Neural crest cell (in vitro differentiated cells): ENCODE measurements at regions not wholly inside any gene's neighbourhood (a gene's known extent, or its start where the extent isn't known, plus 50 kb on each side); places are given as distances from the start of the nearest gene placed in this dataset.

ENCODE experiments used
- DNase-seq: peaks from one replicate; pipeline ENCODE4 v3.0.0; 2021; ENCODE audit warnings: low read depth, mixed read lengths, low spot score
- H3K27ac Mint-ChIP-seq: one replicate; pipeline ENCODE4 v1.8.0; 2021; ENCODE audit warnings: mild to moderate bottlenecking, mixed read lengths; ENCODE audit not compliant: unreplicated experiment
- H3K27me3 Mint-ChIP-seq: 2 replicates; pipeline ENCODE4 v1.8.0; 2021; ENCODE audit warnings: low read depth, mild to moderate bottlenecking, mixed read lengths
- H3K36me3 Mint-ChIP-seq: 2 replicates; pipeline ENCODE4 v1.8.0; 2021; ENCODE audit warnings: low read depth, mild to moderate bottlenecking, mixed read lengths
- H3K4me1 Mint-ChIP-seq: 2 replicates; pipeline ENCODE4 v1.8.0; 2021; ENCODE audit warnings: mixed read lengths
- H3K4me3 Mint-ChIP-seq: one replicate; pipeline ENCODE4 v1.8.0; 2021; ENCODE audit warnings: mild to moderate bottlenecking, mixed read lengths
- H3K9me3 Mint-ChIP-seq: 2 replicates; pipeline ENCODE4 v1.8.0; 2021; ENCODE audit warnings: mixed read lengths
- TF ChIP-seq, protein P1 (sequence below): fragments of 200-600 bp; sonication (generic); conservative IDR thresholded peaks from 2 replicates; pipeline ENCODE4 v1.5.0; 2021; ENCODE audit warnings: antibody characterized with exemption, mild to moderate bottlenecking

DNA sequence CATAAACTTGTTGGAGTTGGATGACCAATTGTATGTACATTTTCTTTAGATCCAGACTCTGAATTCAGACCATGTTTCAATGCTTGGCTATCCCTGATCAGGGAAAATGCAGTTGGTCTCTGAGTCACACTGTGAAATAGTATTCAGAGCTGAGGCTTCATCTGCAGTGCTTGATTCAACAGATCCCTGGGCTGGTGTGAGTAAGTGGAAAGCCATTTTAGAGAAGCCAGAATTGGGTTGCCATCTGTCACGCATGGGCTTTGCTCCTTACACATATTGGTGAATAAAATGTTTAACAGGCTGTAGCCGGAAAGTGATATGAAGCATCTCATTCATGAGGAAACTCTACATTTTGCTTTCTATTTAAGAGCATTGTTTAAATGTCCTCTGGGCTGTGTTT lies 50.0 kb upstream of the ACYP2 start:
- no peaks in the 10 kb centered on the region for H3K27me3 Mint-ChIP-seq
- no peaks in the 10 kb centered on the region for H3K4me1 Mint-ChIP-seq
- H3K27ac Mint-ChIP-seq: no peak overlapping the region
- no peak for DNase-seq
- no peaks in the 10 kb centered on the region for H3K36me3 Mint-ChIP-seq
- H3K4me3 Mint-ChIP-seq: no peak overlapping the region
- TF ChIP-seq, protein P1, sequence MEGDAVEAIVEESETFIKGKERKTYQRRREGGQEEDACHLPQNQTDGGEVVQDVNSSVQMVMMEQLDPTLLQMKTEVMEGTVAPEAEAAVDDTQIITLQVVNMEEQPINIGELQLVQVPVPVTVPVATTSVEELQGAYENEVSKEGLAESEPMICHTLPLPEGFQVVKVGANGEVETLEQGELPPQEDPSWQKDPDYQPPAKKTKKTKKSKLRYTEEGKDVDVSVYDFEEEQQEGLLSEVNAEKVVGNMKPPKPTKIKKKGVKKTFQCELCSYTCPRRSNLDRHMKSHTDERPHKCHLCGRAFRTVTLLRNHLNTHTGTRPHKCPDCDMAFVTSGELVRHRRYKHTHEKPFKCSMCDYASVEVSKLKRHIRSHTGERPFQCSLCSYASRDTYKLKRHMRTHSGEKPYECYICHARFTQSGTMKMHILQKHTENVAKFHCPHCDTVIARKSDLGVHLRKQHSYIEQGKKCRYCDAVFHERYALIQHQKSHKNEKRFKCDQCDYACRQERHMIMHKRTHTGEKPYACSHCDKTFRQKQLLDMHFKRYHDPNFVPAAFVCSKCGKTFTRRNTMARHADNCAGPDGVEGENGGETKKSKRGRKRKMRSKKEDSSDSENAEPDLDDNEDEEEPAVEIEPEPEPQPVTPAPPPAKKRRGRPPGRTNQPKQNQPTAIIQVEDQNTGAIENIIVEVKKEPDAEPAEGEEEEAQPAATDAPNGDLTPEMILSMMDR: no peak
- H3K9me3 Mint-ChIP-seq: no peaks in the 10 kb centered on the region

DNA sequence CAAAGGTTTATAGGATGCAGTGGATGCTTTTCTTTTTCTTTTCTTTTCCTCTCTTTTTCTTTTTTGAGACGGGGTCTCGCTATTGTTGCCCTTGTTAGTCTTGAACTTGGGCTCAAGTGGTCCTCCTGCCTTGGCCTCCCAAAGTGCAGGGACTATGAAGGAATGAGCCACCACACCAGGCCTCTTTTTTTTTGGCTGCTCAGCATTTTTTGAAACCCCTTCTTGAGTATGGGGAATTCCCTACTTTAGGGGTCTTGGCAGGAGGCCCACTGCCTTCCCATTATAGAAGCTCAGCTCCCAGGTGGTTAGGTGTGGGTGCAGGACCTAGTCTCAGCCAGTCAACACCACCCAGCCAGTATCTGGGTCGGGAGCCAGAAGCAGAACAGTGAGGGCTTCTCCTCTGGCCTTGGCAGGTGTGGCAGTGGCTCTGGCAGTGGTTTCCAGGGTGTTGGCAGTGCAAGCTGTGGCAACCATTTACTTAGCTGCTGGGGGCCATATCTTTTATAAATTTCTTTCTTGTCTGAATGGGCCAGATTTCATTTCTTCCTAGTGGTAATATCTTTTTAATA lies 51.4 kb upstream of the ACYP2 start:
- H3K4me1 Mint-ChIP-seq: no peaks in the 10 kb centered on the region
- TF ChIP-seq, protein P1: no peak
- H3K27me3 Mint-ChIP-seq: no peaks in the 10 kb centered on the region
- DNase-seq: no peak
- H3K36me3 Mint-ChIP-seq: peaks cover 4% of the 10 kb centered on the region
- H3K27ac Mint-ChIP-seq: no peak overlapping the region
- peaks cover 3% of the 10 kb centered on the region for H3K9me3 Mint-ChIP-seq
- H3K4me3 Mint-ChIP-seq: no peak overlapping the region

DNA sequence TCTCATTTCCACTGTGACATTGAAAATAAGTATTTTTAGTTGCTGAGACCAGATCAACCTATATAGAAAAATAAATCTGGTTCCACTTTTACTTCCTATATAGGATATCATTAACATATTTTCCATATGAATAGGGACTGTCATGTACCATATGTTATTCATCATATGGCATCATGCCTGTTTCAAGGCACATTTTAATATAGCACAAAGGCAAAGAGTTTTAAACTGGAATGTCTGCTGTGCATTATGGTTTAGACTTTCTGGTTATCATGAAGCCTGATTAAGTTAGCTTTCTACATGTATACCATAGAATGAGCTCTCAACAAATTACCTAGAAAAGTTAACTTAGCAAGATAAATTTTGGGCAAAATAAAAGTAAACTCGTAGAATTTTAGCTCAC lies 53.0 kb upstream of the ACYP2 start:
- Mint-ChIP-seq H3K27ac (no peak overlapping the region), H3K4me3 (no peak overlapping the region), H3K9me3 (peaks cover 12% of the 10 kb centered on the region), H3K36me3 (peaks cover 13% of the 10 kb centered on the region), H3K27me3 (no peaks in the 10 kb centered on the region), H3K4me1 (no peaks in the 10 kb centered on the region)
- TF ChIP-seq, protein P1: no peak
- DNase-seq: no peak

DNA sequence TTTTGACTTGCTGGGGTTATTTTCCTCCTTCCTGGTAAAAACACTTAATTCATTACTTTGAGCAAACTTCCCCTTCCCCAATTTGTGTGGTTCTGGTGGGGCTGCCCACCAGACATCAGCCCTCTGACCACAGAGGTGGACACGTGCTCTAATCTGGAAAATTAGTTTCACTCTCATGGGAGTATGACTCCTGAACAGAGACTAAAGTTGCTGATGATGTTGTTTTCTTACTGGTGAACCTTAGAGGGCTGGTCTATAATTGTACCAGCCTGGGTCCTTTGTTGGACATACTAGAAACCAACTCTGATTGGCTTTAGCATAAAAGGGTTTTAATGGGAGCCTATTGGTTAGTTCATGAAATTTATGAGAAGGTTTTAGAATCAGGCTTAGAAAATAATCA lies 54.1 kb upstream of the ACYP2 start:
- Mint-ChIP-seq H3K27ac (no peak overlapping the region), H3K4me1 (no peaks in the 10 kb centered on the region), H3K9me3 (peaks cover 12% of the 10 kb centered on the region), H3K36me3 (peaks cover 13% of the 10 kb centered on the region), H3K27me3 (no peaks in the 10 kb centered on the region), H3K4me3 (no peak overlapping the region)
- TF ChIP-seq, protein P1: no peak
- no peak for DNase-seq

DNA sequence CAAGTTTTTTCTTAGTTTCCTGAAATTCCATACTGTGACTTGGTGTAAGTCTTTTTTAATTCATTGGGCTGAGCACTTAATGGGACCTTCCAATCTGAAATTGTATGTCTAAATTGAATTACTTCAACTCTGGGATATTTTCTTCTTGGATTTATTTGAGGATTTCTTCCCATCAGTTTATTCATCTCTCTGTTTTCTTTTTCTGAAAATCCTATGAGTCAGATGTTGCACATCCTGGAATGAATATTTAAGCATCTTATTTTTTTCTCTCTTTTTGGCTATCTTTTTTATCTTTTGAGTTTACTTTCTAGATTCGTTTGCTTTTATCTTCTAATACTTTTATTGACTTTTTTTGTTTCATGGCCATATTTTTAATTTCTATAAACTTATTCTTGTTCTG lies 55.4 kb upstream of the ACYP2 start:
- TF ChIP-seq, protein P1: no peak
- Mint-ChIP-seq H3K4me1 (no peaks in the 10 kb centered on the region), H3K27ac (no peak overlapping the region), H3K27me3 (no peaks in the 10 kb centered on the region), H3K36me3 (peaks cover 16% of the 10 kb centered on the region), H3K9me3 (peaks cover 15% of the 10 kb centered on the region), H3K4me3 (no peak overlapping the region)
- DNase-seq: no peak
